ENCODE measurements at regions not wholly inside any gene's neighbourhood (a gene's known extent, or its start where the extent isn't known, plus 50 kb on each side); places are given as distances from the start of the nearest gene placed in this dataset.

GRCh38 chr1:18560692-18561091 lies 70.0 kb upstream of the PAX7 start:
- TF ChIP-seq POLR2AphosphoS5 (IDR thresholded peaks at IDR 0.05; ENCODE audit: borderline replicate concordance, low read depth, low read length) (no peak), FOXP2 (optimal IDR thresholded peaks at IDR 0.05; ENCODE audit: control extremely low read depth, extremely low read length, insufficient read depth) (no peak), EZH2 (IDR thresholded peaks at IDR 0.05) (no peak)
